ENCODE measurements at regions not wholly inside any gene's neighbourhood (a gene's known extent, or its start where the extent isn't known, plus 50 kb on each side); places are given as distances from the start of the nearest gene placed in this dataset.

DNA sequence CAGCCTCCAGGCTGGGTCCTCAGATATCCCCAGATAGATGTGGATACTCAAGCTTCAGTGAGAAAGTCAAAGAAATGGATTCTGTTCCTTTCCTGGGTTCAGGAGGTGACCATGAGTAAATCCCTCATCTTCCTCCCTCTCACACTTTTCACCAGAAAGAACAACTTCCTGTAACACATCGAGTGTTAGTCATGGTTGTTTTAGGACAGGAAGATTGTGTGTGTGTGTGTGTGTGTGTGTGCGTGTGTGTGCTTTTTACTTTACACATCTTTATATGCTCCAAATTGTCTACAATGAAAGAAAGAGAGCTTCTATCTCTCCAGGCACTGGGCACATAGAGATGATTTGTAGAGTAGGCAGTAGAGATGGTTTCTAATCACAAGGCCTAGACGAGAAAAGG is 139.9 kb downstream of the TBXT start:
- Histone ChIP-seq H3K9me3 (ENCODE audit: low read depth, low read length, poor library complexity, severe bottlenecking) (no peaks in the 10 kb centered on the region), H3K27ac (ENCODE audit: low read depth, low read length, poor library complexity, severe bottlenecking) (no peak overlapping the region), H3K36me3 (ENCODE audit: insufficient read depth, low read length, poor library complexity, severe bottlenecking) (no peaks in the 10 kb centered on the region), H3K4me3 (ENCODE audit: low read depth, low read length, poor library complexity, severe bottlenecking) (no peak overlapping the region), H3K4me1 (ENCODE audit: insufficient read depth, low read length, poor library complexity, severe bottlenecking) (no peaks in the 10 kb centered on the region), H3K27me3 (replicated peaks; ENCODE audit: insufficient read depth, low read depth, low read length, poor library complexity) (no peaks in the 10 kb centered on the region)
- DNase-seq (ENCODE audit: low spot score), result no peak
- ChIA-PET CTCF (no interaction called here), POLR2A (ENCODE audit: low non-redundant PET) (no interaction called here)
- no TSS peak for BruUV-seq (replicated peaks)
- TF ChIP-seq EZH2 (IDR thresholded peaks at IDR 0.05; ENCODE audit: borderline replicate concordance, low read depth, low read length, poor library complexity, severe bottlenecking) (no peak), CTCF (conservative IDR thresholded peaks at IDR 0.05; ENCODE audit: low read depth, low read length) (no peak)
- intact Hi-C loops (cut with micrococcal nuclease; ENCODE audit: unreplicated experiment), result no loop called here

- BruUV-seq (replicated peaks), result no TSS peak
- H3K9me3 ChIP-seq (ENCODE audit: low read depth, low read length, poor library complexity, severe bottlenecking), result no peaks in the 10 kb centered on the region
- DNase-seq (ENCODE audit: low spot score), result no peak
- TF ChIP-seq CTCF (conservative IDR thresholded peaks at IDR 0.05; ENCODE audit: low read depth, low read length) (no peak), EZH2 (IDR thresholded peaks at IDR 0.05; ENCODE audit: borderline replicate concordance, low read depth, low read length, poor library complexity, severe bottlenecking) (no peak)
- no peaks in the 10 kb centered on the region for H3K4me1 ChIP-seq (ENCODE audit: insufficient read depth, low read length, poor library complexity, severe bottlenecking)
- POLR2A ChIA-PET (ENCODE audit: low non-redundant PET), result no interaction called here
- H3K4me3 ChIP-seq (ENCODE audit: low read depth, low read length, poor library complexity, severe bottlenecking), result no peak overlapping the region
- H3K27ac ChIP-seq (ENCODE audit: low read depth, low read length, poor library complexity, severe bottlenecking), result no peak overlapping the region
- intact Hi-C loops (cut with micrococcal nuclease; ENCODE audit: unreplicated experiment), result no loop called here
- H3K36me3 ChIP-seq (ENCODE audit: insufficient read depth, low read length, poor library complexity, severe bottlenecking), result no peaks in the 10 kb centered on the region
- CTCF ChIA-PET, result no interaction called here
- no peaks in the 10 kb centered on the region for H3K27me3 ChIP-seq (replicated peaks; ENCODE audit: insufficient read depth, low read depth, low read length, poor library complexity)
Measured at GRCh38 chr6:166026586-166027126, 141.0 kb downstream of the TBXT start.

GRCh38 chr6:166025149-166025898 is 142.3 kb downstream of the TBXT start:
- no peak overlapping the region for H3K4me3 ChIP-seq (ENCODE audit: low read depth, low read length, poor library complexity, severe bottlenecking)
- no peak for DNase-seq (ENCODE audit: low spot score)
- H3K27me3 ChIP-seq (replicated peaks; ENCODE audit: insufficient read depth, low read depth, low read length, poor library complexity), result no peaks in the 10 kb centered on the region
- H3K4me1 ChIP-seq (ENCODE audit: insufficient read depth, low read length, poor library complexity, severe bottlenecking), result no peaks in the 10 kb centered on the region
- ChIA-PET POLR2A (ENCODE audit: low non-redundant PET) (no interaction called here), CTCF (no interaction called here)
- H3K36me3 ChIP-seq (ENCODE audit: insufficient read depth, low read length, poor library complexity, severe bottlenecking), result no peaks in the 10 kb centered on the region
- BruUV-seq (replicated peaks), result no TSS peak
- no peaks in the 10 kb centered on the region for H3K9me3 ChIP-seq (ENCODE audit: low read depth, low read length, poor library complexity, severe bottlenecking)
- intact Hi-C loops (cut with micrococcal nuclease; ENCODE audit: unreplicated experiment), result no loop called here
- TF ChIP-seq EZH2 (IDR thresholded peaks at IDR 0.05; ENCODE audit: borderline replicate concordance, low read depth, low read length, poor library complexity, severe bottlenecking) (no peak), CTCF (conservative IDR thresholded peaks at IDR 0.05; ENCODE audit: low read depth, low read length) (no peak)
- H3K27ac ChIP-seq (ENCODE audit: low read depth, low read length, poor library complexity, severe bottlenecking), result no peak overlapping the region

Data from A673 (cell line).